ENCODE measurements at regions not wholly inside any gene's neighbourhood (a gene's known extent, or its start where the extent isn't known, plus 50 kb on each side); places are given as distances from the start of the nearest gene placed in this dataset.

- TF ChIP-seq, protein P1, sequence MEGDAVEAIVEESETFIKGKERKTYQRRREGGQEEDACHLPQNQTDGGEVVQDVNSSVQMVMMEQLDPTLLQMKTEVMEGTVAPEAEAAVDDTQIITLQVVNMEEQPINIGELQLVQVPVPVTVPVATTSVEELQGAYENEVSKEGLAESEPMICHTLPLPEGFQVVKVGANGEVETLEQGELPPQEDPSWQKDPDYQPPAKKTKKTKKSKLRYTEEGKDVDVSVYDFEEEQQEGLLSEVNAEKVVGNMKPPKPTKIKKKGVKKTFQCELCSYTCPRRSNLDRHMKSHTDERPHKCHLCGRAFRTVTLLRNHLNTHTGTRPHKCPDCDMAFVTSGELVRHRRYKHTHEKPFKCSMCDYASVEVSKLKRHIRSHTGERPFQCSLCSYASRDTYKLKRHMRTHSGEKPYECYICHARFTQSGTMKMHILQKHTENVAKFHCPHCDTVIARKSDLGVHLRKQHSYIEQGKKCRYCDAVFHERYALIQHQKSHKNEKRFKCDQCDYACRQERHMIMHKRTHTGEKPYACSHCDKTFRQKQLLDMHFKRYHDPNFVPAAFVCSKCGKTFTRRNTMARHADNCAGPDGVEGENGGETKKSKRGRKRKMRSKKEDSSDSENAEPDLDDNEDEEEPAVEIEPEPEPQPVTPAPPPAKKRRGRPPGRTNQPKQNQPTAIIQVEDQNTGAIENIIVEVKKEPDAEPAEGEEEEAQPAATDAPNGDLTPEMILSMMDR (IDR thresholded peaks at IDR 0.05): no peak
- TF ChIP-seq, protein P2, sequence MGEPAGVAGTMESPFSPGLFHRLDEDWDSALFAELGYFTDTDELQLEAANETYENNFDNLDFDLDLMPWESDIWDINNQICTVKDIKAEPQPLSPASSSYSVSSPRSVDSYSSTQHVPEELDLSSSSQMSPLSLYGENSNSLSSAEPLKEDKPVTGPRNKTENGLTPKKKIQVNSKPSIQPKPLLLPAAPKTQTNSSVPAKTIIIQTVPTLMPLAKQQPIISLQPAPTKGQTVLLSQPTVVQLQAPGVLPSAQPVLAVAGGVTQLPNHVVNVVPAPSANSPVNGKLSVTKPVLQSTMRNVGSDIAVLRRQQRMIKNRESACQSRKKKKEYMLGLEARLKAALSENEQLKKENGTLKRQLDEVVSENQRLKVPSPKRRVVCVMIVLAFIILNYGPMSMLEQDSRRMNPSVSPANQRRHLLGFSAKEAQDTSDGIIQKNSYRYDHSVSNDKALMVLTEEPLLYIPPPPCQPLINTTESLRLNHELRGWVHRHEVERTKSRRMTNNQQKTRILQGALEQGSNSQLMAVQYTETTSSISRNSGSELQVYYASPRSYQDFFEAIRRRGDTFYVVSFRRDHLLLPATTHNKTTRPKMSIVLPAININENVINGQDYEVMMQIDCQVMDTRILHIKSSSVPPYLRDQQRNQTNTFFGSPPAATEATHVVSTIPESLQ (CRISPR knock-in tag; IDR thresholded peaks at IDR 0.05): no peak
- TF ChIP-seq, protein P3, sequence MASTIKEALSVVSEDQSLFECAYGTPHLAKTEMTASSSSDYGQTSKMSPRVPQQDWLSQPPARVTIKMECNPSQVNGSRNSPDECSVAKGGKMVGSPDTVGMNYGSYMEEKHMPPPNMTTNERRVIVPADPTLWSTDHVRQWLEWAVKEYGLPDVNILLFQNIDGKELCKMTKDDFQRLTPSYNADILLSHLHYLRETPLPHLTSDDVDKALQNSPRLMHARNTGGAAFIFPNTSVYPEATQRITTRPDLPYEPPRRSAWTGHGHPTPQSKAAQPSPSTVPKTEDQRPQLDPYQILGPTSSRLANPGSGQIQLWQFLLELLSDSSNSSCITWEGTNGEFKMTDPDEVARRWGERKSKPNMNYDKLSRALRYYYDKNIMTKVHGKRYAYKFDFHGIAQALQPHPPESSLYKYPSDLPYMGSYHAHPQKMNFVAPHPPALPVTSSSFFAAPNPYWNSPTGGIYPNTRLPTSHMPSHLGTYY (CRISPR knock-in tag; IDR thresholded peaks at IDR 0.05): no peak
- no peak for TF ChIP-seq ZNF121 (CRISPR knock-in tag; IDR thresholded peaks at IDR 0.05)
Observed at GRCh38 chr1:232550007-232550406, 79.9 kb downstream of the SIPA1L2 start.
